KMS-11 (cell line): ENCODE measurements at regions not wholly inside any gene's neighbourhood (a gene's known extent, or its start where the extent isn't known, plus 50 kb on each side); places are given as distances from the start of the nearest gene placed in this dataset.

Experiments
- H2AFZ ChIP-seq: fragments of 200-600 bp; sonication (generic); 2 replicates; pipeline ENCODE4 v1.6.1; 2016; ENCODE audit warnings: antibody characterized with exemption, mixed run types, low read depth
- H3K27ac ChIP-seq: fragments of 200-600 bp; sonication (generic); 2 replicates; pipeline ENCODE4 v1.6.1; 2016; ENCODE audit warnings: mild to moderate bottlenecking, mixed run types
- H3K27me3 ChIP-seq: fragments of 200-600 bp; sonication (generic); 2 replicates; pipeline ENCODE4 v1.6.1; 2017; ENCODE audit warnings: mild to moderate bottlenecking, low read depth, mixed run types, moderate library complexity; ENCODE audit not compliant: insufficient read depth
- H3K36me3 ChIP-seq: fragments of 200-600 bp; sonication (generic); 2 replicates; pipeline ENCODE4 v1.6.1; 2017; ENCODE audit warnings: mild to moderate bottlenecking, mixed run types; ENCODE audit not compliant: insufficient read depth
- H3K4me1 ChIP-seq: fragments of 200-600 bp; sonication (generic); 2 replicates; pipeline ENCODE4 v1.6.1; 2016; ENCODE audit warnings: mild to moderate bottlenecking, low read depth, mixed run types; ENCODE audit not compliant: poor library complexity, severe bottlenecking
- H3K4me2 ChIP-seq: fragments of 200-600 bp; sonication (generic); 2 replicates; pipeline ENCODE4 v1.7.0; 2016; ENCODE audit warnings: mild to moderate bottlenecking, mixed run types
- H3K4me3 ChIP-seq: fragments of 200-600 bp; sonication (generic); IDR thresholded peaks from 2 replicates; pipeline ENCODE4 v1.6.1; 2017; ENCODE audit warnings: low read depth, low read length, mixed read lengths; ENCODE audit not compliant: insufficient read depth
- H3K79me2 ChIP-seq: fragments of 200-600 bp; sonication (generic); 2 replicates; pipeline ENCODE4 v1.6.1; 2016; ENCODE audit warnings: low read depth, mixed run types; ENCODE audit not compliant: insufficient read depth
- H3K9ac ChIP-seq: fragments of 200-600 bp; sonication (generic); 2 replicates; pipeline ENCODE4 v1.6.1; 2016; ENCODE audit warnings: mild to moderate bottlenecking, mixed run types
- H4K20me1 ChIP-seq: fragments of 200-600 bp; sonication (generic); 2 replicates; pipeline ENCODE4 v1.6.1; 2016; ENCODE audit warnings: mild to moderate bottlenecking, mixed run types; ENCODE audit not compliant: insufficient read depth
- TF ChIP-seq, protein P1 (sequence below): fragments of 200-600 bp; sonication (generic); conservative IDR thresholded peaks from 2 replicates; pipeline ENCODE4 v1.6.1; 2017; ENCODE audit warnings: low read depth, mild to moderate bottlenecking, antibody characterized with exemption, low read length, moderate library complexity, mixed read lengths

GRCh38 chr17:12523244-12523643 is 142.4 kb upstream of the MYOCD start:
- Histone ChIP-seq H4K20me1 (no peaks in the 10 kb centered on the region), H3K4me2 (no peak overlapping the region), H3K9ac (no peak overlapping the region), H3K4me3 (no peak overlapping the region), H2AFZ (no peak overlapping the region), H3K4me1 (no peaks in the 10 kb centered on the region), H3K36me3 (no peaks in the 10 kb centered on the region), H3K27me3 (no peaks in the 10 kb centered on the region), H3K79me2 (no peaks in the 10 kb centered on the region), H3K27ac (no peak overlapping the region)
- TF ChIP-seq, protein P1, sequence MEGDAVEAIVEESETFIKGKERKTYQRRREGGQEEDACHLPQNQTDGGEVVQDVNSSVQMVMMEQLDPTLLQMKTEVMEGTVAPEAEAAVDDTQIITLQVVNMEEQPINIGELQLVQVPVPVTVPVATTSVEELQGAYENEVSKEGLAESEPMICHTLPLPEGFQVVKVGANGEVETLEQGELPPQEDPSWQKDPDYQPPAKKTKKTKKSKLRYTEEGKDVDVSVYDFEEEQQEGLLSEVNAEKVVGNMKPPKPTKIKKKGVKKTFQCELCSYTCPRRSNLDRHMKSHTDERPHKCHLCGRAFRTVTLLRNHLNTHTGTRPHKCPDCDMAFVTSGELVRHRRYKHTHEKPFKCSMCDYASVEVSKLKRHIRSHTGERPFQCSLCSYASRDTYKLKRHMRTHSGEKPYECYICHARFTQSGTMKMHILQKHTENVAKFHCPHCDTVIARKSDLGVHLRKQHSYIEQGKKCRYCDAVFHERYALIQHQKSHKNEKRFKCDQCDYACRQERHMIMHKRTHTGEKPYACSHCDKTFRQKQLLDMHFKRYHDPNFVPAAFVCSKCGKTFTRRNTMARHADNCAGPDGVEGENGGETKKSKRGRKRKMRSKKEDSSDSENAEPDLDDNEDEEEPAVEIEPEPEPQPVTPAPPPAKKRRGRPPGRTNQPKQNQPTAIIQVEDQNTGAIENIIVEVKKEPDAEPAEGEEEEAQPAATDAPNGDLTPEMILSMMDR: no peak

- TF ChIP-seq, protein P1: no peak
- no peaks in the 10 kb centered on the region for H3K36me3 ChIP-seq
- no peak overlapping the region for H3K27ac ChIP-seq
- no peaks in the 10 kb centered on the region for H4K20me1 ChIP-seq
- H3K27me3 ChIP-seq: no peaks in the 10 kb centered on the region
- no peak overlapping the region for H3K9ac ChIP-seq
- no peaks in the 10 kb centered on the region for H3K4me1 ChIP-seq
- H2AFZ ChIP-seq: no peak overlapping the region
- H3K4me2 ChIP-seq: no peak overlapping the region
- H3K4me3 ChIP-seq: no peak overlapping the region
- no peaks in the 10 kb centered on the region for H3K79me2 ChIP-seq
These were observed 137.7 kb upstream of the MYOCD start for GRCh38 chr17:12528036-12528435.

DNA sequence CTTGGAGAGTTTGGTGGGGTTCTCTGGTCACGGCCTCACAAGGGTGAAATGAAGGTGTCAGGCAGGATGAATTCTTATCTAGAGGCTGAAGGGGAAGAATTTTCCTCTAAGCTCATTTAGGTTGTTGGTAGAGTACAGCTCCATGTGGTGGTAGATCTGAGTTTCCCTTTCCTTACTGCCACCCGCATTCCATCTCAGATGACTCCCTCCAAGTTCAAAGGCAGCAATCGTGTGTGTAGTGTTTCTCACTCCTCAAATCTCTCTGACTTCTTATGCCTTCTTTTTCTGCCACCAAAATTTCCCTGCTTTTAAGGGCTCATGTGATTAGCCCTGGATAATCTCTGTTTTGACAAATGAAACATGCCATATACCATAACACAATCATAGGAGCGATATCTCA is 135.5 kb upstream of the MYOCD start:
- H3K4me2 ChIP-seq: no peak overlapping the region
- no peaks in the 10 kb centered on the region for H4K20me1 ChIP-seq
- TF ChIP-seq, protein P1: no peak
- no peaks in the 10 kb centered on the region for H3K36me3 ChIP-seq
- no peak overlapping the region for H3K4me3 ChIP-seq
- no peaks in the 10 kb centered on the region for H3K27me3 ChIP-seq
- H3K4me1 ChIP-seq: no peaks in the 10 kb centered on the region
- no peak overlapping the region for H3K27ac ChIP-seq
- no peak overlapping the region for H3K9ac ChIP-seq
- H2AFZ ChIP-seq: no peak overlapping the region
- H3K79me2 ChIP-seq: no peaks in the 10 kb centered on the region

GRCh38 chr17:12536021-12536420 is 129.7 kb upstream of the MYOCD start:
- no peak overlapping the region for H3K27ac ChIP-seq
- H3K4me3 ChIP-seq: no peak overlapping the region
- H2AFZ ChIP-seq: no peak overlapping the region
- no peaks in the 10 kb centered on the region for H3K4me1 ChIP-seq
- no peaks in the 10 kb centered on the region for H4K20me1 ChIP-seq
- H3K36me3 ChIP-seq: no peaks in the 10 kb centered on the region
- TF ChIP-seq, protein P1: no peak
- no peaks in the 10 kb centered on the region for H3K79me2 ChIP-seq
- no peak overlapping the region for H3K4me2 ChIP-seq
- H3K27me3 ChIP-seq: no peaks in the 10 kb centered on the region
- H3K9ac ChIP-seq: no peak overlapping the region
